Smooth muscle cell (in vitro differentiated cells): ENCODE measurements at regions not wholly inside any gene's neighbourhood (a gene's known extent, or its start where the extent isn't known, plus 50 kb on each side); places are given as distances from the start of the nearest gene placed in this dataset.

Experiments
- DNase-seq: peaks from one replicate; lab custom pipeline; 2025; ENCODE audit not compliant: unreplicated experiment; lab: John Stamatoyannopoulos, UW
- H2AFZ ChIP-seq: fragments of 200-600 bp; sonication (generic); 2 replicates; pipeline ENCODE4 v1.6.0; 2016; ENCODE audit warnings: antibody characterized with exemption, low read depth, mild to moderate bottlenecking
- H3F3A ChIP-seq: fragments of 200-600 bp; sonication (generic); 2 replicates; pipeline ENCODE4 v1.6.0; 2017; ENCODE audit warnings: antibody characterized with exemption, low read depth
- H3K27ac ChIP-seq: fragments of 200-600 bp; sonication (generic); 2 replicates; pipeline ENCODE4 v1.5.1; 2016; ENCODE audit warnings: low read depth, mild to moderate bottlenecking
- H3K27me3 ChIP-seq: fragments of 200-600 bp; sonication (generic); 2 replicates; pipeline ENCODE4 v1.6.1; 2016; ENCODE audit warnings: low read depth, mild to moderate bottlenecking
- H3K36me3 ChIP-seq: fragments of 200-600 bp; sonication (generic); 2 replicates; pipeline ENCODE4 v1.5.1; 2016; ENCODE audit warnings: low read depth
- H3K4me1 ChIP-seq: fragments of 200-600 bp; sonication (generic); 2 replicates; pipeline ENCODE4 v1.5.1; 2016; ENCODE audit warnings: low read depth
- H3K4me2 ChIP-seq: fragments of 200-600 bp; sonication (generic); 2 replicates; pipeline ENCODE4 v1.6.0; 2016; ENCODE audit warnings: mild to moderate bottlenecking
- H3K4me3 ChIP-seq: fragments of 200-600 bp; sonication (generic); 2 replicates; pipeline ENCODE4 v1.5.1; 2016; ENCODE audit warnings: mild to moderate bottlenecking
- H3K79me2 ChIP-seq: fragments of 200-600 bp; sonication (generic); 2 replicates; pipeline ENCODE4 v1.6.0; 2016; ENCODE audit warnings: low read depth, mild to moderate bottlenecking
- H3K9ac ChIP-seq: fragments of 200-600 bp; sonication (generic); 2 replicates; pipeline ENCODE4 v1.6.0; 2016; ENCODE audit warnings: low read depth
- H3K9me3 ChIP-seq: fragments of 200-600 bp; sonication (generic); replicated peaks from 2 replicates; pipeline ENCODE4 v1.5.1; 2016; ENCODE audit warnings: low read depth
- H4K20me1 ChIP-seq: fragments of 200-600 bp; sonication (generic); 2 replicates; pipeline ENCODE4 v1.6.0; 2016; ENCODE audit warnings: low read depth
- CTCF ChIP-seq: fragments of 200-600 bp; sonication (generic); IDR thresholded peaks from 2 replicates; pipeline ENCODE4 v1.5.1; 2017; ENCODE audit warnings: borderline replicate concordance, mild to moderate bottlenecking, antibody characterized with exemption; ENCODE audit not compliant: insufficient read depth, poor library complexity, severe bottlenecking
- WGBS: methylation state at CpG from one replicate; pipeline ENCODE4 v1.1.7; 2016; ENCODE audit warnings: low lambda C conversion rate; 5-methylcytosine and 5-hydroxymethylcytosine counted together

- Histone ChIP-seq H4K20me1 (no peaks in the 10 kb centered on the region), H3K4me1 (peaks cover 35% of the 10 kb centered on the region), H3K4me2 (no peak overlapping the region), H3K9me3 (no peaks in the 10 kb centered on the region), H3K36me3 (no peaks in the 10 kb centered on the region), H3K9ac (no peak overlapping the region), H2AFZ (no peak overlapping the region), H3K27me3 (peaks cover 21% of the 10 kb centered on the region), H3K4me3 (no peak overlapping the region), H3F3A (no peaks in the 10 kb centered on the region), H3K79me2 (no peaks in the 10 kb centered on the region), H3K27ac (no peak overlapping the region)
- no peak for DNase-seq
- no peak for TF ChIP-seq CTCF
- 84% methylated on average over 8 of the region's 8 CpGs for WGBS
These were observed 165.0 kb downstream of the TM9SF2 start for GRCh38 chr13:99666146-99666805.

- TF ChIP-seq CTCF: no peak
- H3K4me1 ChIP-seq: peaks cover 40% of the 10 kb centered on the region
- no peak for DNase-seq
- no peak overlapping the region for H3K4me3 ChIP-seq
- no peak overlapping the region for H3K27ac ChIP-seq
- H3K79me2 ChIP-seq: no peaks in the 10 kb centered on the region
- WGBS: 94% methylated on average over 9 of the region's 9 CpGs
- H3K4me2 ChIP-seq: no peak overlapping the region
- no peak overlapping the region for H3K9ac ChIP-seq
- no peak overlapping the region for H2AFZ ChIP-seq
- H3K27me3 ChIP-seq: peaks cover 27% of the 10 kb centered on the region
- no peaks in the 10 kb centered on the region for H3K9me3 ChIP-seq
- H4K20me1 ChIP-seq: no peaks in the 10 kb centered on the region
- no peaks in the 10 kb centered on the region for H3F3A ChIP-seq
- no peaks in the 10 kb centered on the region for H3K36me3 ChIP-seq
These were observed 164.4 kb downstream of the TM9SF2 start for GRCh38 chr13:99665711-99666110.

GRCh38 chr13:99663908-99664307, 162.6 kb downstream of the TM9SF2 start:
- H3F3A ChIP-seq: no peaks in the 10 kb centered on the region
- H3K4me1 ChIP-seq: peaks cover 54% of the 10 kb centered on the region
- TF ChIP-seq CTCF: no peak
- H3K4me2 ChIP-seq: no peak overlapping the region
- no peak overlapping the region for H3K9ac ChIP-seq
- DNase-seq: no peak
- H3K79me2 ChIP-seq: no peaks in the 10 kb centered on the region
- H3K27me3 ChIP-seq: peaks cover 39% of the 10 kb centered on the region
- no peak overlapping the region for H2AFZ ChIP-seq
- H4K20me1 ChIP-seq: no peaks in the 10 kb centered on the region
- no peak overlapping the region for H3K4me3 ChIP-seq
- 74% methylated on average over 2 of the region's 2 CpGs for WGBS
- H3K27ac ChIP-seq: no peak overlapping the region
- no peaks in the 10 kb centered on the region for H3K36me3 ChIP-seq
- H3K9me3 ChIP-seq: no peaks in the 10 kb centered on the region

- no peak for TF ChIP-seq CTCF
- no peak overlapping the region for H3K27ac ChIP-seq
- H2AFZ ChIP-seq: no peak overlapping the region
- H4K20me1 ChIP-seq: no peaks in the 10 kb centered on the region
- H3F3A ChIP-seq: no peaks in the 10 kb centered on the region
- no peak for DNase-seq
- no peaks in the 10 kb centered on the region for H3K9me3 ChIP-seq
- H3K27me3 ChIP-seq: peaks cover 39% of the 10 kb centered on the region
- H3K9ac ChIP-seq: no peak overlapping the region
- H3K4me2 ChIP-seq: no peak overlapping the region
- 96% methylated on average over 10 of the region's 10 CpGs for WGBS
- H3K79me2 ChIP-seq: no peaks in the 10 kb centered on the region
- no peaks in the 10 kb centered on the region for H3K36me3 ChIP-seq
- peaks cover 55% of the 10 kb centered on the region for H3K4me1 ChIP-seq
- no peak overlapping the region for H3K4me3 ChIP-seq
These were observed 162.0 kb downstream of the TM9SF2 start for GRCh38 chr13:99663185-99663825.
